Peyer's patch (tissue), 4 donors: ENCODE measurements at regions not wholly inside any gene's neighbourhood (a gene's known extent, or its start where the extent isn't known, plus 50 kb on each side); places are given as distances from the start of the nearest gene placed in this dataset.

Experiments
- CTCF ChIP-seq, 6 experiments: fragments of 450-650 bp in 4 of 6; fragments of 200-600 bp in 2 of 6; sonication (generic) in 1 of 6; IDR thresholded peaks; one replicate each; pipeline ENCODE4 v1.5.1; 2017 to 2019; ENCODE audit warnings: antibody characterized with exemption in 6 of 6, mild to moderate bottlenecking in 3 of 6, moderate library complexity in 1 of 6
- POLR2A ChIP-seq, 2 donors: fragments of 450-650 bp; IDR thresholded peaks; one replicate each; pipeline ENCODE4 v1.5.1; 2017; ENCODE audit warnings: antibody characterized with exemption in 2 of 2, mild to moderate bottlenecking in 2 of 2, moderate library complexity in 2 of 2

DNA sequence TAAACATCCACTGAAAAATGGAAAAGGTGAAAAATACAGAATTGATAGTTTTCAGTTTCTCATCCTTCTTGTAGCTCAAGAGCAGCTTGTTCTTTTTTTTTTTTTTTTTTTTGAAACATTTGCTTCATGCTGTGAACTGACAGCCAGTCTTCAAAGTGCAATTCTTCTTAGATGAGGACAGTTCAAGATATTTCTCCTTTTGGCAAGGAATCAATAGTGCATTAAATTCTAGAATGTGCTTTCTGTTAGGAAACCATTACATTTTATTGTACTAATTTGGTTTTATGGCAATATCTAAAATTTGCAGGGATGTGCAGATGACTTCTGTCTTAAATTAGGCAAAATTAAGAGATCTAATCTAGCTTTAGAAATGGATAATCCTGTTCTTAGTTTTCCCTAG, 969.3 kb upstream of the ACO1 start:
- TF ChIP-seq CTCF (IDR thresholded peaks at IDR 0.05) (no peak), POLR2A (IDR thresholded peaks at IDR 0.05) (no peak)
